ENCODE measurements at regions not wholly inside any gene's neighbourhood (a gene's known extent, or its start where the extent isn't known, plus 50 kb on each side); places are given as distances from the start of the nearest gene placed in this dataset.

- DNase-seq, result no peak
Observed at GRCh38 chr12:43294916-43295315, 257.1 kb downstream of the ADAMTS20 start.

DNA sequence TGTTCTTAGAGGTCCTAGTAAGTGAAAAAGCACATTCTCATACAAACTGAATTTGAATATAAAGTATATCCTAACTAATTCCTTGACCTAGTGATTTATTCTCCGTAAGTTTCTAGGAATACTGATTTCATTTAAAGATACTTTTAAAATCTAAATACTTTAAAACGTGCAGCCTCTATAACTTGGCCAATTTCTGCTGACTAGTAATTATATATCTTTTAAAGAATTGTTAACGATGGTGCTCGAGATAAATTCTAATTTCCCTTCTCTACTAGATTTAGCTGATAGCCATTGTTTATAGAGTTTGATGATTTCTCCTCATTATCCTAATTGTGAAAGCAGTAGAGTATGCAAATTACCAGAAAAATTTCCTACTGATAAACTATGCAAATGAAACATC, 257.9 kb downstream of the ADAMTS20 start:
- DNase-seq, result no peak

DNA sequence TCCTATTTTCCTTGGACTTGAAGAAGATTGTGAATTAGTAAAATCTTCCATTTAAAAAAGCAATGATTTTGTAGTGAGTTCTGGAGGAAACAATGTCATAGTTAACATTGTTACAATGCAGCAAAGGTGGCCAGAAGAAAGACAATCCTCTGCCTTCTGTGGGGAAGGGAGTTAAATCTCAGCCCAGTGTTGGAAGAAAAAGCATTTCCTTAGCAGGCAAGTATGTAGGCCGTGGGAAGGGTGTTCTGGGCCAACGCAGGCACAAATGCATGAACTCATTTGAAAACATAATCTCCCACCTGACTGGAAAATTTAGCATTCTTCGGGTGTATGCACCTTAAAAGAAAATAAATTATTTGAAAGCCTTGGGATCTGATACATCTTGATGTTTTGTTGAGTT, 258.6 kb downstream of the ADAMTS20 start:
- DNase-seq, result no peak

DNA sequence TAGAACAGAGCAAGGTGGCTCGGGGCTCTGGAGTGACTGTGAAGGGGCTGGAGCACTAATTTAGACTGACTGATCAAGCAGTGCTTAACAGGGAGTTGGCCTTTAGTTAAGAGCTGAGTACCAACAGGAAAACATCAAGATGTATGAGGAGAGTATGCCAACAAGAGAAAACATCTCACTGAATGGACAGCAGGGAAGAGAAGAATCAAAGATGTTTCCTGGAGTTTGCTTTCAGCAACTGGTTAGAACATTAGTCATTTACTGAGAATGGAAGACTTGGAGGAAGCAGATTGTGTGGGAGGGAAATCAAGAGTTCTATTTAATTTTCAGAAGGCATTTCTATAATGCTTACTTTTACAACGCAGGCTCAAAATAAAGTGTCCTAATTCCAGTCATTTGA, 259.3 kb downstream of the ADAMTS20 start:
- DNase-seq, result no peak

DNA sequence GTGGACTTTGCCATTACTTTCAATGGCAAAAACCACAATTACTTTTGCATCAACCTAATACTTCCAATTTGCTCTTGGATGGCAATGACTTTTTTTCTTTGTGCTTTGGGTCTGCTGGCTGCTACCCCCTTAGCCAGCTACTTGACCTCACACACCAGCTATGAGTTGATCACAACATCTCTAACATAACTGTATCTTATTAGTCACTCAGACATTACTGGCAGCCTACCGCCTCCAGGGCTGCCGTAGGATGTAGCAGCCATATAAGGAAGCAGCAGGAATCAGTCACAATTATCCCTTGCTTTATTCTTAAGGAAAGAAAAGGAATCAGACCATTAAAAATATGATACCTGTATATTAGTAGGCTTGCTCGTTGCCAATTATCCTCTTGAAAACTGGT, 260.5 kb downstream of the ADAMTS20 start:
- DNase-seq, result no peak

DNA sequence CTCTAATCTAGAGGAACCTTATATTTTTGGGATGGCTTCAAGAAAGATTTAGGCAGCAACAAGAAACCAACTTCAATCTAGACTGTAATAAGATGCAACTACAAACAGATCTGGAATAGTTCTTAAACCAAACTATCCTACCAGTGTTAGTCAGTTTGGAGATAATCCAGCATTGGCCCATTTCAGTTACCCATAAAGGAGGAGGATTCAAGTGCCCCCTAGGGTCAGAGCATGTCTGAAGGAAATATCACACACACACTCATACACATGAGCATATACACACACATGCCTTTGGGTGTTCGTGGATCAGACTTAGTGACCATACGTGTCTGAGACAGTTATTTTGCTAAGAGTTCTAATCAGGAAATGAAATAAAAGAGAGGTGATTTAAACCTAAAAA, 261.2 kb downstream of the ADAMTS20 start:
- no peak for DNase-seq

DNA sequence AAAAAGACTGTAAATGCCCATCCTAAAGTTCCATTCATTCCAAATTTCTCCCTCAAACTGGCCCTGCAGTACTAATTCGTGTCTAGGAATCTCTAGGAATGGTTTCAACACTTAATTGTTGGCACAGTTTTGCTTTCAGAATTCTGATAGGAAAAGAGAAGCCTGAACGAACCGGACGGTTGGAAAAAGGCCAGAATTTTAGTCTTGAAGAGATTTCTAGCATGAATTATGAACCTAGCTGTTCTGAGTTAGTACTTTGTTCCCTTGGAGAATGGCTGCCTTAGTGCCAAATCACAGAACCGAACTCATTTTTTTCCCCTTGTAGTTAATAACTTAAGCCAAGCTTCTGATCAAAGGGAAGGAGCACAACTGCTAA, 262.6 kb downstream of the ADAMTS20 start:
- DNase-seq, result no peak

- DNase-seq, result no peak
Observed at GRCh38 chr12:43288671-43289425, 263.2 kb downstream of the ADAMTS20 start.

DNA sequence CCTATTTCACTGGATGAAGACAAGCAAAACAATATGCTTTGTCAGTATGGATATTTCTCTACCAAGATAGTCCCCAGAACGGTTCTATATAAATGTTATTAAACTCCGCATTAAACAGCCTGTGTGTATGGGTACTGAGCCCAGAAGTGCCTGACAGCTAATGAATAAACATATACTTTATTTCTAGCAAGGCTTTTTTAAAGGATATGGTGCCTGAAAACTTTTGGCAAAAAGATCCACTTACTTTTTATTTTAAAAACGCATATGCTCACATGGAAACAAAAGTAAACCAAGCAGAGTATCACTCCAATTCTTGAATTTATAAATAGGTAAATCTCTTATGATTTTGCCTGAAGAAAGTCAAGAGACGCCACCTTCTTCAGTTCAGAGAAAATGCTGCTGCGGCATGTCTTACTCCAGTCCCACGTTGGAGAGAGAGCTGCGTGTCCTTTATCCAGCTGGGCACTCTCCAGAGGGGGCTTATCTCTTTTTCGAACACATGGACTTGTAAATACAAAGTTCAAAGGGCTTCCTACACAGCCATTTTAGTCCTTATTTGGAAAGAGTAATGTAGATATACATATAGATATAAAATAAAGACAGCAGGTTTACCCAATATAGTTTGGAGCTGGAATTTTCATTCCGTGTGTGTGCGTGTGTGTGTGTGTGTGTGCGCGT, 264.2 kb downstream of the ADAMTS20 start:
- DNase-seq, result no peak

GRCh38 chr12:43286986-43287385, 265.0 kb downstream of the ADAMTS20 start:
- DNase-seq, result no peak

GRCh38 chr12:43285159-43285598, 266.8 kb downstream of the ADAMTS20 start:
- no peak for DNase-seq

DNA sequence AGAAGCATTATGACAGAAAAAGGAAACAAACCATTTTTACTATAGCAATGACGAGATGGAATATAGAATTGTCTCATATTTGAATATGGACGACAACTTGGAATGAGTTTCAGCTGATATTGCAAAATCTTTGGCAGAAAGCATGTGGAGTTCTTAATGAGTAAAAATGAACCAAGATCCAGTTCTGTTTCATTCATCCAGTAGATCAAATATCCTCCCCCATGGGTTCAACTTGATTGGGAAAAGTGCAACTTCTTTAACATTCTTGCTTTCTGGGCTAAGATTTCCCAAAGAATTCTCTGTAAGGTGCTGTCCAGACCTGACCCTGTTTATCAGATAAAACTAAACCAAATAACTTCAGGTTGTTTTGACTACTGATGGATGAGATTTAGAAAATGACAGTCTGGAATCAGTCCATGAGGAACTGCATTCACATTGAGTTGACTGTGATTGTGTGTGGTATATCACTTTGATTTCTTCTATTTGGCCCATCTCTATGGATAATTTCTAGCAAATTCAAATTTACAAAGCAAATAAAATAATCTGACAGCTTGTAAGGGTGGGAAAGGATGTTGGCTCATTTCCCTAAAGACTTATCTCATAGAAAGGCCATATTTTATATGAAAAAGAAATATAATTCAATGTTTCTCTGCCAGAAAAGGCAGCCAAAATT, 267.4 kb downstream of the ADAMTS20 start:
- DNase-seq, result no peak

DNA sequence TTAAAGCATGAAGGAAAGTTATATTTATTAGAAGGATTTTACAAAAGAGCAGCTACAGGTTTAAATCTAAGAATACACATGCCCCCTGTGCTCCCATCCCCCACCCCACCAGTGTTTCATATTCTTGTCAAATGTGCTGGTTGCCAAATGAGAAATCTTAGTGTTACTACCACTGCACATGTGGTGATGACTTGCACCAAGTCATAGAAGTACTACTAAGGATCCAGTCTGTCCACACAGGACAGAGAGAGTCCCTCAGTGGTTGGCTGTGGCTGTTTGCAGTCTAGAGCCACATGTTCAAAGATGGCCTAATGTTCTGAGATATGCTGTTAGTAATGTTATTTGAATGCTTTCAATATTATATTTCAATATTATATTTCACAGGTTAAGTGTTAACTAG, 268.8 kb downstream of the ADAMTS20 start:
- no peak for DNase-seq

DNA sequence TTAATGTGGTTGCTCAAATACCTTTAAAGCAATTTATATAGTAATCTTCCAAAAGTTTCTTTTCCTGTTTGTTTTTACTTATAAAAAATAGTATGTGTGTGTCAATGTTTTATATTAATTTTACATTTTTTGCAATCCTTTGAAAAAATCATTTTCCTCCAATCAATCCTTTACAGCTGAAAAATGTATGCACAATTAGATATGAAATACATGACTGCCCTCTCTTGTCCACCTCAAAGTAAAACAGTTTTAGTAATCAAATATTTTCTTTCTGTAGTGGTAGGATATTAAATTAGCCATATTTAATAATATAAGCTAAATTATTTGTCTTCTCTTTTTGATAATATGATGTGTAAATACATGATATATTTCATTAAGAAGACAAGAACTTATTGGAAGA, 269.9 kb downstream of the ADAMTS20 start:
- no peak for DNase-seq

DNA sequence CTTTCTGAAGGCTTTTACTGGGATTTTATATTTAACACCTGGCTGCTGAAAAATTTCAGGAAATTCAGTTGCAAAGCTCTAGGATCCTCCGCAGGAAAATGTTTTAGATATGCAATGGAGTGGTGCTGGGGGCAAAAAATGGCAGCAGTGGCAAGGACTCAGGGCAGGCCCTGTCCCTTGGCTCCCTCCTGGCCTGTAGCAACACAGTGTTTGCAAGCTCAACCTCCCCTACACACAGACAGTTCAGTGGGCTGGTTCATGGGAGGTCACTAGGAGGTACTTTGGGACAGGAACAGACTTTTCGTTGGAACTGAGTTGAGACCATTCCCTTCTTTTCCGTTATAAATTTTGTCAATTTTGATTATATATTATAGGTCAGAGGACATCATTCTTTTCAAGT, 270.4 kb downstream of the ADAMTS20 start:
- no peak for DNase-seq

- no peak for DNase-seq
Observed at GRCh38 chr12:43278541-43278832, 273.5 kb downstream of the ADAMTS20 start.

DNA sequence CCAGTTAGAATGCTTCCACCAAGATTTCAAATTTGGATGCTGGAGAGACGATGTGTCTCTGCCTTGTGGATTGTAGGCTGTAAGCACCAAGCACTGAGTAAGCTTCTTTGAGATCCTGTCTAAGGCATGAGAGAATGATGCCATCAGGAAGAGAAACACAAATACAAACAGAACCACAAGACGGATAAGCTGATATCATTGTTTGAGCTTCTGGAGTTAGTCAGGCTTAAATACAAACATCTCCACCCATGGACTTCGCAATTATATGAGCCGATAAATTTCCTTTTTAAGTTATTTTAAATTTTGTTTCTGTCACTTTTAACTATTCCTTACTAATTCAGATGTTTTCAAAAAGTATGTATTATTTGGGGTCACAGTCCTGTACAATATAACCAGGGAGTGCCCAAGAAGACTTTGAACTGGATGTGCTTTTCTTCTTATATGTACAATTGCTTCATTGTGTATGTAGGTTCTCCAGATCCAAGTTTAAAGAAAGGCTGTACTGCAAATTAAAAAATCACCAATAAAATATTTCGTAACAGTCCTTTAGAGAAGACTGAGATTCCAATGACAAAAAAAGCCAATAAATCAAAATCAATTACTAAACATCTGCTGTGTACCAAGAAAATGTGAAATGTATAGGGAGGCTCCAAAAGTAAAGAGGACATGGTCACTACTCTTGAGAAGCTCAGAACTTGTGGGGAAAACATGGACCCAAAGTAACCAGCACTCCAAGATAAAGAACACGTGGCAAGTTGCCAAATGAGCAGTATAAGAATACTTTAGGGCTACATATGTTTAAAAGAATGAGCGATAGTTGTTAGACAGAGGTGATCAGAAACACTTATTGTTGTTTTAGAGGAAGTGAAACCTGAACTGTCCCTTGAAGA, 274.1 kb downstream of the ADAMTS20 start:
- no peak for DNase-seq

DNA sequence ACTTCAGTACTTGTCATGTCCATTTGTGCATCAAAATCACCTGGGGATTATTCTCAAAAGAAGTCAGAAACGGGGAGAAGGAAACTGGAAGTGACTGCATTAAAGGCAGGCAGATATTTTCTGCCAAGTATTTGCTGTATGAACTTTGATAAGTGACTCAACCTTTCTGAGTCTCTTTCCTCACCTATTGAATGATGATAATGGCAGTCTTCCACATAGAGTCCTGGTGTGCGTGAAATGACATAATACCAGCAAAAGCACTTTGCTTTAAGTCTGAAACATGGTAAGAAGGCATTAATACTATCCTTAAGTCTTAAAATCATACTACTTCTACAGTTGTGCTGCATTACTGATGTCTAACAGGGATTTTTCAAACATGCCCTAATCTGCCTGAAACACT, 278.5 kb downstream of the ADAMTS20 start:
- DNase-seq, result no peak

GRCh38 chr12:43271659-43272058, 280.3 kb downstream of the ADAMTS20 start:
- no peak for DNase-seq

- DNase-seq, result no peak
Observed at GRCh38 chr12:43267818-43268217, 284.2 kb downstream of the ADAMTS20 start.

DNA sequence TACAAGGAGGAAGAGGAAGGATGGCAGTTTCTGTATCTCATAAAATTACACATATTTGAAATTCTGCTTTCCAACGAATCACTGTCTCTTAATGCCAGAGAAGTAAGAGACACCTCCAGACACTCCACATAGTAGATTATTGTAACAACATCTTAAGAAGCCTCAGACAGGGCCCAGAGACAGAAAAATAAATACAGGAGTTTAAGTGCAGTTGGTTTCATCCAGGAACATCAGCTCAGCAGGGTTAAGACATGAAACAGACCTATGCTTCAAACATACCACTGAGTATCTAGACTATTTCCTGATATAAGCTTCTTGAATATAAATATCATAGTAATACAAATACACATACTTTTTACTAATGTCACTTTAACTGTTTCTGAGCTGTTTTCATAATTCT, 290.3 kb downstream of the ADAMTS20 start:
- DNase-seq, result no peak

GRCh38 chr12:43255522-43256111, 296.4 kb downstream of the ADAMTS20 start:
- peak; percentile 7 for DNase-seq

GRCh38 chr12:43252585-43252984, 299.4 kb downstream of the ADAMTS20 start:
- DNase-seq, result no peak
